ENCODE measurements at regions not wholly inside any gene's neighbourhood (a gene's known extent, or its start where the extent isn't known, plus 50 kb on each side); places are given as distances from the start of the nearest gene placed in this dataset.

DNA sequence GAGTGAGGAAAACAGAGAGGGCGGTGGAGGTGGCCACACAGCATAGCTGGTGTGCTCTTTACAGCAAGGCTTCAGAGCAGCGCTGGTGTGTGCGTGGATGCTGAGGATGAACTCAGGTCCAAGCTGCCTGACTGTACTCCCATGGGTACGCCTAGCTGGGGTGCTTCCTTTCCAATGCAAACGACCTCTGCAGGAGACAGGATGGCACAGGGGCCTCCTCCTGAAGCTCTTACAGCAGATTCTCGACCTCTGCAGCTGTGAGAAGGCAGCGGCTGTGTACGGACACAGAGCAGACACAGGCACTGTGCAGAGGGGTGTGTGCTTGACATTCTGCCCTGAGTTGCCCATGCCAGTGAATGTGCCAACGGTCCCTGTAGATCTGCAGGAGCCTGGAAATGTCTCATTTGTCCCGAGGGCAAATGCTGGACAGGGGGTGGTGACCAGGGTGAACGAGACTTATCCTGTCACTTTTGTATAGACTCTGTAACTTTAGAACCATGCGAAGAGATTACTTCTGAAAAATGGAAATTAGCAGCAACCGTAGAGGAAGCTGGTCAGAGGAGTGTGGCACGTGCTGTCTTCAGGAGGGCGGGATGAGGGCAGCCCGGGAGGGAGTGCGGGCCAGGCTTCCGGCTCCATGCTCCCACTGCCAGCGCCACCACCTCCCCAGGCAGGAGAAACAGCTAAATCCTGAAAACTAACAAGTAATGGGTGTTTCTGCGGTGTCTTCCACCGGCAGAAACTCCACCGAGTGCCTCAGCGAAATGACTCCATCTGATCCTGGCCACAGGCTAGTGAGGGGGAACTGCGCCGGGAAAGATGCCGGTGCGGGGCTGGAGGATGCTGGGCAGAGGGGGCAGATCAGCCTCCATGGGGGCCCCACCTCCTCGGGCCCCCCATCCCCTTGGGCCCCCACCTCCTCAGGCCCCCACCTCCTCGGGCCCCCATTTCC, 120.9 kb upstream of the RPS6KA2 start:
- TF ChIP-seq ZFX (IDR thresholded peaks at IDR 0.05; ENCODE audit: borderline replicate concordance) = no peak
- TF ChIP-seq, protein P1, sequence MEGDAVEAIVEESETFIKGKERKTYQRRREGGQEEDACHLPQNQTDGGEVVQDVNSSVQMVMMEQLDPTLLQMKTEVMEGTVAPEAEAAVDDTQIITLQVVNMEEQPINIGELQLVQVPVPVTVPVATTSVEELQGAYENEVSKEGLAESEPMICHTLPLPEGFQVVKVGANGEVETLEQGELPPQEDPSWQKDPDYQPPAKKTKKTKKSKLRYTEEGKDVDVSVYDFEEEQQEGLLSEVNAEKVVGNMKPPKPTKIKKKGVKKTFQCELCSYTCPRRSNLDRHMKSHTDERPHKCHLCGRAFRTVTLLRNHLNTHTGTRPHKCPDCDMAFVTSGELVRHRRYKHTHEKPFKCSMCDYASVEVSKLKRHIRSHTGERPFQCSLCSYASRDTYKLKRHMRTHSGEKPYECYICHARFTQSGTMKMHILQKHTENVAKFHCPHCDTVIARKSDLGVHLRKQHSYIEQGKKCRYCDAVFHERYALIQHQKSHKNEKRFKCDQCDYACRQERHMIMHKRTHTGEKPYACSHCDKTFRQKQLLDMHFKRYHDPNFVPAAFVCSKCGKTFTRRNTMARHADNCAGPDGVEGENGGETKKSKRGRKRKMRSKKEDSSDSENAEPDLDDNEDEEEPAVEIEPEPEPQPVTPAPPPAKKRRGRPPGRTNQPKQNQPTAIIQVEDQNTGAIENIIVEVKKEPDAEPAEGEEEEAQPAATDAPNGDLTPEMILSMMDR (IDR thresholded peaks at IDR 0.05) = no peak

All from 22Rv1 (cell line).